Fibroblast of lung (primary cell): ENCODE measurements at regions not wholly inside any gene's neighbourhood (a gene's known extent, or its start where the extent isn't known, plus 50 kb on each side); places are given as distances from the start of the nearest gene placed in this dataset.

Source experiments
- DNase-seq, 2 donors: peaks; one replicate each; pipeline versions ENCODE4 v3.0.0 to v3.0.0-alpha.2; 2010; ENCODE audit warnings: low read depth in 2 of 2
- H2AFZ ChIP-seq: 2 replicates; pipeline ENCODE4 v1.5.1; 2012; ENCODE audit warnings: low read length, control low read depth, inconsistent platforms
- H3K27ac ChIP-seq: 2 replicates; pipeline ENCODE4 v1.5.1; 2011; ENCODE audit warnings: low read length, control low read depth; ENCODE audit not compliant: insufficient read depth
- H3K27me3 ChIP-seq: 2 replicates; pipeline ENCODE4 v1.5.1; 2011; ENCODE audit warnings: mild to moderate bottlenecking, low read length; ENCODE audit not compliant: control insufficient read depth, insufficient read depth
- H3K36me3 ChIP-seq: 2 replicates; pipeline ENCODE4 v1.5.1; 2011; ENCODE audit warnings: low read length; ENCODE audit not compliant: control insufficient read depth, insufficient read depth
- H3K4me1 ChIP-seq: 2 replicates; pipeline ENCODE4 v1.5.1; 2011; ENCODE audit warnings: low read length; ENCODE audit not compliant: control insufficient read depth, insufficient read depth; ENCODE audit errors: extremely low read depth
- H3K4me2 ChIP-seq: 2 replicates; pipeline ENCODE4 v1.5.1; 2011; ENCODE audit warnings: low read length, control low read depth; ENCODE audit not compliant: insufficient read depth; ENCODE audit errors: extremely low read depth
- H3K4me3 ChIP-seq, 4 experiments: fragments of 200-600 bp in 1 of 4; sonication (generic) in 1 of 4; replicated peaks in 1 of 4; 2 replicates each; pipeline ENCODE4 v1.5.1; 2011 to 2016; ENCODE audit warnings: low read length in 4 of 4, low read depth in 3 of 4, mild to moderate bottlenecking in 3 of 4, control low read depth in 2 of 4, inconsistent platforms in 1 of 4, mixed read lengths in 1 of 4; ENCODE audit not compliant: insufficient read depth in 1 of 4; ENCODE audit errors: control extremely low read depth in 1 of 4
- H3K79me2 ChIP-seq: 2 replicates; pipeline ENCODE4 v1.5.1; 2012; ENCODE audit warnings: mild to moderate bottlenecking, low read length, inconsistent platforms; ENCODE audit not compliant: control insufficient read depth, insufficient read depth
- H3K9ac ChIP-seq: 2 replicates; pipeline ENCODE4 v1.5.1; 2011; ENCODE audit warnings: mild to moderate bottlenecking, low read length, control low read depth; ENCODE audit not compliant: insufficient read depth
- H3K9me3 ChIP-seq: 2 replicates; pipeline ENCODE4 v1.5.1; 2012; ENCODE audit warnings: low read depth, low read length; ENCODE audit not compliant: control insufficient read depth, insufficient read depth
- H4K20me1 ChIP-seq: 2 replicates; pipeline ENCODE4 v1.5.1; 2011; ENCODE audit warnings: low read length; ENCODE audit not compliant: control insufficient read depth, insufficient read depth; ENCODE audit errors: extremely low read depth
- CTCF ChIP-seq, 2 donors: IDR thresholded peaks in 1 of 2; conservative IDR thresholded peaks in 1 of 2; 1 replicate in 1 of 2; 2 replicates in 1 of 2; pipeline ENCODE4 v1.5.1; 2011 to 2012; ENCODE audit warnings: low read length in 2 of 2, control low read depth in 1 of 2, inconsistent platforms in 1 of 2, low read depth in 1 of 2, mild to moderate bottlenecking in 1 of 2
- EZH2 ChIP-seq: IDR thresholded peaks from 2 replicates; pipeline ENCODE4 v1.5.1; 2012; ENCODE audit warnings: low read length, control low read depth, mild to moderate bottlenecking; ENCODE audit errors: missing control alignments

- H3K79me2 ChIP-seq = no peaks in the 10 kb centered on the region
- no peaks in the 10 kb centered on the region for H3K9me3 ChIP-seq
- H3K4me3 ChIP-seq = no peak overlapping the region
- DNase-seq = no peak
- TF ChIP-seq EZH2 = no peak
- no peak for TF ChIP-seq CTCF (conservative IDR thresholded peaks at IDR 0.05 in 1 of 2, IDR thresholded peaks at IDR 0.05 in 1 of 2; ENCODE audit: low read depth in 1 of 2, low read length in 2 of 2)
- no peak overlapping the region for H3K4me2 ChIP-seq
- no peaks in the 10 kb centered on the region for H3K36me3 ChIP-seq
- H3K9ac ChIP-seq = no peak overlapping the region
- no peaks in the 10 kb centered on the region for H3K27me3 ChIP-seq
- H2AFZ ChIP-seq = no peak overlapping the region
- H4K20me1 ChIP-seq = no peaks in the 10 kb centered on the region
- no peaks in the 10 kb centered on the region for H3K4me1 ChIP-seq
- no peak overlapping the region for H3K27ac ChIP-seq
These were observed 165.0 kb upstream of the CTBP2 start for GRCh38 chr10:125325326-125325725.

- Histone ChIP-seq H3K4me2 (no peak overlapping the region), H3K9ac (no peak overlapping the region), H4K20me1 (no peaks in the 10 kb centered on the region), H2AFZ (no peak overlapping the region), H3K36me3 (no peaks in the 10 kb centered on the region), H3K9me3 (no peaks in the 10 kb centered on the region), H3K4me1 (no peaks in the 10 kb centered on the region), H3K4me3 (no peak overlapping the region), H3K27me3 (no peaks in the 10 kb centered on the region), H3K27ac (no peak overlapping the region), H3K79me2 (no peaks in the 10 kb centered on the region)
- DNase-seq = peak in 1 of 2 donors; percentile 9
- TF ChIP-seq EZH2 (no peak), CTCF (conservative IDR thresholded peaks at IDR 0.05 in 1 of 2, IDR thresholded peaks at IDR 0.05 in 1 of 2; ENCODE audit: low read depth in 1 of 2, low read length in 2 of 2) (no peak)
These were observed 156.1 kb upstream of the CTBP2 start for GRCh38 chr10:125316436-125316835.

GRCh38 chr10:125300937-125301336 lies 140.6 kb upstream of the CTBP2 start:
- TF ChIP-seq CTCF (conservative IDR thresholded peaks at IDR 0.05 in 1 of 2, IDR thresholded peaks at IDR 0.05 in 1 of 2; ENCODE audit: low read depth in 1 of 2, low read length in 2 of 2) = no peak
- TF ChIP-seq EZH2 = no peak
- Histone ChIP-seq H3K4me3 (no peak overlapping the region), H3K9ac (no peak overlapping the region), H3K27me3 (no peaks in the 10 kb centered on the region), H4K20me1 (no peaks in the 10 kb centered on the region), H3K4me1 (no peaks in the 10 kb centered on the region), H3K4me2 (no peak overlapping the region), H3K36me3 (no peaks in the 10 kb centered on the region), H3K27ac (no peak overlapping the region), H3K79me2 (no peaks in the 10 kb centered on the region), H3K9me3 (no peaks in the 10 kb centered on the region), H2AFZ (no peak overlapping the region)
- no peak for DNase-seq
